MG63 (cell line): ENCODE measurements at regions not wholly inside any gene's neighbourhood (a gene's known extent, or its start where the extent isn't known, plus 50 kb on each side); places are given as distances from the start of the nearest gene placed in this dataset.

Experiments used
- DNase-seq: peaks from one replicate; pipeline ENCODE4 v3.0.0-alpha.2; 2020
- H3K27me3 ChIP-seq: fragments of 250-450 bp; sonication (Bioruptor Pico); 2 replicates; pipeline ENCODE4 v1.5.1; 2020; ENCODE audit warnings: mild to moderate bottlenecking, moderate library complexity
- H3K36me3 ChIP-seq: fragments of 250-450 bp; sonication (Bioruptor Pico); 2 replicates; pipeline ENCODE4 v1.5.1; 2020; ENCODE audit warnings: mild to moderate bottlenecking, moderate library complexity
- H3K4me3 ChIP-seq: fragments of 250-450 bp; sonication (Bioruptor Pico); 2 replicates; pipeline ENCODE4 v1.5.1; 2020; ENCODE audit warnings: mild to moderate bottlenecking, moderate library complexity
- H3K9me3 ChIP-seq: fragments of 250-450 bp; sonication (Bioruptor Pico); 2 replicates; pipeline ENCODE4 v1.5.1; 2020; ENCODE audit warnings: mild to moderate bottlenecking, moderate library complexity

GRCh38 chr5:14004598-14005394 lies 60.3 kb upstream of the DNAH5 start:
- no peak overlapping the region for H3K4me3 ChIP-seq
- peaks cover 5% of the 10 kb centered on the region; the same call in 1 of the 2 replicates for H3K9me3 ChIP-seq
- H3K36me3 ChIP-seq = no peaks in the 10 kb centered on the region; the same call in 1 of the 2 replicates
- no peaks in the 10 kb centered on the region for H3K27me3 ChIP-seq
- DNase-seq = no peak

GRCh38 chr5:14003936-14004335 lies 59.4 kb upstream of the DNAH5 start:
- DNase-seq = no peak
- H3K4me3 ChIP-seq = no peak overlapping the region
- H3K27me3 ChIP-seq = no peaks in the 10 kb centered on the region
- no peaks in the 10 kb centered on the region; the same call in 1 of the 2 replicates for H3K36me3 ChIP-seq
- peaks cover 7% of the 10 kb centered on the region; the same call in 1 of the 2 replicates for H3K9me3 ChIP-seq

- no peaks in the 10 kb centered on the region for H3K27me3 ChIP-seq
- peaks cover 7% of the 10 kb centered on the region for H3K9me3 ChIP-seq
- no peak overlapping the region for H3K4me3 ChIP-seq
- no peaks in the 10 kb centered on the region; the same call in 1 of the 2 replicates for H3K36me3 ChIP-seq
- no peak for DNase-seq
Measured at GRCh38 chr5:14003513-14003912, 59.0 kb upstream of the DNAH5 start.

- Histone ChIP-seq H3K36me3 (no peaks in the 10 kb centered on the region; the same call in 1 of the 2 replicates), H3K27me3 (no peaks in the 10 kb centered on the region), H3K9me3 (peaks cover 28% of the 10 kb centered on the region)
Measured at GRCh38 chr5:13998254-13998653, 53.8 kb upstream of the DNAH5 start.

GRCh38 chr5:13997514-13997913 lies 53.0 kb upstream of the DNAH5 start:
- H3K27me3 ChIP-seq = no peaks in the 10 kb centered on the region
- no peak overlapping the region for H3K4me3 ChIP-seq
- no peaks in the 10 kb centered on the region; the same call in 1 of the 2 replicates for H3K36me3 ChIP-seq
- H3K9me3 ChIP-seq = peaks cover 28% of the 10 kb centered on the region
- DNase-seq = no peak

More at GRCh38 chr5:13998254-13998653, 53.8 kb upstream of the DNAH5 start:
- DNase-seq = no peak
- H3K4me3 ChIP-seq = no peak overlapping the region

- Histone ChIP-seq H3K36me3 (no peaks in the 10 kb centered on the region), H3K27me3 (no peaks in the 10 kb centered on the region), H3K4me3 (no peak overlapping the region), H3K9me3 (peaks cover 25% of the 10 kb centered on the region)
- DNase-seq = no peak
Measured at GRCh38 chr5:13994621-13995253, 50.2 kb upstream of the DNAH5 start.
